Activated CD4-positive, alpha-beta memory T cell treated with anti-CD3 and anti-CD28 coated beads, Interleukin-2, amount 10 ng/mL, durations not matched to agents 7 days and 5 days (primary cell): ENCODE measurements at regions not wholly inside any gene's neighbourhood (a gene's known extent, or its start where the extent isn't known, plus 50 kb on each side); places are given as distances from the start of the nearest gene placed in this dataset.

Source experiments
- CTCF ChIA-PET: fragments of 350-600 bp; sonication (Branson Sonifier 250); formaldehyde crosslinking; loops from one replicate; lab custom pipeline; 2021; ENCODE audit warnings: antibody characterized with exemption, inconsistent platforms; lab: Charles Lee
- POLR2A ChIA-PET: fragments of 350-600 bp; sonication (Branson Sonifier 250); formaldehyde crosslinking; loops from one replicate; lab custom pipeline; 2021; ENCODE audit warnings: antibody characterized with exemption; lab: Charles Lee
- DNase-seq: peaks from one replicate; pipeline ENCODE4 v3.0.0-alpha.2; 2020
- H3K27ac Mint-ChIP-seq: one replicate; pipeline ENCODE4 v1.8.0; 2021; ENCODE audit warnings: mild to moderate bottlenecking, mixed read lengths
- H3K27me3 Mint-ChIP-seq: one replicate; pipeline ENCODE4 v1.8.0; 2021; ENCODE audit warnings: mixed read lengths
- H3K36me3 Mint-ChIP-seq: one replicate; pipeline ENCODE4 v1.8.0; 2021; ENCODE audit warnings: low read depth, mixed read lengths
- H3K4me1 Mint-ChIP-seq: one replicate; pipeline ENCODE4 v1.8.0; 2021; ENCODE audit warnings: mixed read lengths
- H3K4me3 Mint-ChIP-seq: one replicate; pipeline ENCODE4 v1.8.0; 2021; ENCODE audit warnings: mild to moderate bottlenecking, mixed read lengths
- H3K9me3 Mint-ChIP-seq: one replicate; pipeline ENCODE4 v1.8.0; 2021; ENCODE audit warnings: mixed read lengths

GRCh38 chr2:53417385-53417784 lies 350.2 kb upstream of the CHAC2 start:
- POLR2A ChIA-PET: no interaction called here

GRCh38 chr2:53407363-53408080 lies 360.1 kb upstream of the CHAC2 start:
- Mint-ChIP-seq H3K4me1 (peaks cover 2% of the 10 kb centered on the region), H3K27ac (no peak overlapping the region), H3K36me3 (no peaks in the 10 kb centered on the region), H3K4me3 (no peak overlapping the region), H3K9me3 (no peaks in the 10 kb centered on the region), H3K27me3 (no peaks in the 10 kb centered on the region)
- no peak for DNase-seq
- ChIA-PET POLR2A (no interaction called here), CTCF (no interaction called here)

More at GRCh38 chr2:53417385-53417784, 350.2 kb upstream of the CHAC2 start:
- H3K4me1 Mint-ChIP-seq: no peaks in the 10 kb centered on the region
- CTCF ChIA-PET: interaction anchor here (0.7 kb wide), 1 partner anchor 284 kb away, joined by 3 read pairs; no protein-coding TSS in a partner anchor
- no peak for DNase-seq
- no peak overlapping the region for H3K27ac Mint-ChIP-seq
- H3K36me3 Mint-ChIP-seq: no peaks in the 10 kb centered on the region
- no peaks in the 10 kb centered on the region for H3K9me3 Mint-ChIP-seq
- H3K27me3 Mint-ChIP-seq: no peaks in the 10 kb centered on the region
- H3K4me3 Mint-ChIP-seq: no peak overlapping the region

- no peak overlapping the region for H3K4me3 Mint-ChIP-seq
- H3K27ac Mint-ChIP-seq: no peak overlapping the region
- peaks cover 2% of the 10 kb centered on the region for H3K9me3 Mint-ChIP-seq
- ChIA-PET POLR2A (no interaction called here), CTCF (no interaction called here)
- no peaks in the 10 kb centered on the region for H3K36me3 Mint-ChIP-seq
- no peaks in the 10 kb centered on the region for H3K27me3 Mint-ChIP-seq
- no peak for DNase-seq
- H3K4me1 Mint-ChIP-seq: peaks cover 2% of the 10 kb centered on the region
Observed at GRCh38 chr2:53403792-53404413, 363.7 kb upstream of the CHAC2 start.

- POLR2A ChIA-PET: no interaction called here
- H3K36me3 Mint-ChIP-seq: no peaks in the 10 kb centered on the region
- H3K9me3 Mint-ChIP-seq: peaks cover 2% of the 10 kb centered on the region
- H3K4me3 Mint-ChIP-seq: no peak overlapping the region
- H3K27me3 Mint-ChIP-seq: no peaks in the 10 kb centered on the region
- CTCF ChIA-PET: no interaction called here
- no peak for DNase-seq
- no peak overlapping the region for H3K27ac Mint-ChIP-seq
- H3K4me1 Mint-ChIP-seq: no peaks in the 10 kb centered on the region
Observed at GRCh38 chr2:53397085-53397484, 370.5 kb upstream of the CHAC2 start.

GRCh38 chr2:53381271-53381670 lies 386.3 kb upstream of the CHAC2 start:
- POLR2A ChIA-PET: no interaction called here
- Mint-ChIP-seq H3K4me1 (no peaks in the 10 kb centered on the region), H3K36me3 (no peaks in the 10 kb centered on the region), H3K9me3 (no peaks in the 10 kb centered on the region), H3K27me3 (no peaks in the 10 kb centered on the region), H3K4me3 (no peak overlapping the region), H3K27ac (no peak overlapping the region)
- CTCF ChIA-PET: no interaction called here
- no peak for DNase-seq

GRCh38 chr2:53379547-53379946 lies 388.1 kb upstream of the CHAC2 start:
- Mint-ChIP-seq H3K27ac (no peak overlapping the region), H3K4me3 (no peak overlapping the region), H3K9me3 (no peaks in the 10 kb centered on the region), H3K27me3 (no peaks in the 10 kb centered on the region), H3K36me3 (no peaks in the 10 kb centered on the region), H3K4me1 (no peaks in the 10 kb centered on the region)
- DNase-seq: no peak
- POLR2A ChIA-PET: no interaction called here
- CTCF ChIA-PET: no interaction called here

GRCh38 chr2:53378791-53379190 lies 388.8 kb upstream of the CHAC2 start:
- ChIA-PET CTCF (no interaction called here), POLR2A (no interaction called here)
- DNase-seq: no peak
- H3K4me1 Mint-ChIP-seq: no peaks in the 10 kb centered on the region
- no peak overlapping the region for H3K4me3 Mint-ChIP-seq
- H3K27ac Mint-ChIP-seq: no peak overlapping the region
- no peaks in the 10 kb centered on the region for H3K27me3 Mint-ChIP-seq
- H3K36me3 Mint-ChIP-seq: no peaks in the 10 kb centered on the region
- H3K9me3 Mint-ChIP-seq: no peaks in the 10 kb centered on the region

- Mint-ChIP-seq H3K4me1 (no peaks in the 10 kb centered on the region), H3K9me3 (no peaks in the 10 kb centered on the region), H3K27ac (no peak overlapping the region), H3K4me3 (no peak overlapping the region), H3K36me3 (no peaks in the 10 kb centered on the region), H3K27me3 (no peaks in the 10 kb centered on the region)
- ChIA-PET CTCF (no interaction called here), POLR2A (no interaction called here)
- DNase-seq: no peak
Observed at GRCh38 chr2:53373126-53373525, 394.5 kb upstream of the CHAC2 start.

GRCh38 chr2:53366543-53366942 lies 401.1 kb upstream of the CHAC2 start:
- Mint-ChIP-seq H3K36me3 (no peaks in the 10 kb centered on the region), H3K4me3 (no peak overlapping the region), H3K4me1 (no peaks in the 10 kb centered on the region), H3K27ac (no peak overlapping the region), H3K9me3 (no peaks in the 10 kb centered on the region), H3K27me3 (no peaks in the 10 kb centered on the region)
- DNase-seq: no peak
- POLR2A ChIA-PET: no interaction called here
- CTCF ChIA-PET: no interaction called here

- Mint-ChIP-seq H3K4me1 (no peaks in the 10 kb centered on the region), H3K27me3 (no peaks in the 10 kb centered on the region), H3K27ac (no peak overlapping the region), H3K36me3 (no peaks in the 10 kb centered on the region), H3K9me3 (no peaks in the 10 kb centered on the region), H3K4me3 (no peak overlapping the region)
- ChIA-PET POLR2A (no interaction called here), CTCF (no interaction called here)
- DNase-seq: no peak
Observed at GRCh38 chr2:53362934-53363333, 404.7 kb upstream of the CHAC2 start.

- DNase-seq: no peak
- H3K27me3 Mint-ChIP-seq: no peaks in the 10 kb centered on the region
- CTCF ChIA-PET: no interaction called here
- H3K36me3 Mint-ChIP-seq: no peaks in the 10 kb centered on the region
- peaks cover 7% of the 10 kb centered on the region for H3K9me3 Mint-ChIP-seq
- H3K27ac Mint-ChIP-seq: no peak overlapping the region
- POLR2A ChIA-PET: no interaction called here
- H3K4me1 Mint-ChIP-seq: no peaks in the 10 kb centered on the region
- no peak overlapping the region for H3K4me3 Mint-ChIP-seq
Observed at GRCh38 chr2:53356291-53356905, 411.2 kb upstream of the CHAC2 start.

- ChIA-PET POLR2A (no interaction called here), CTCF (no interaction called here)
- Mint-ChIP-seq H3K9me3 (peaks cover 7% of the 10 kb centered on the region), H3K4me3 (no peak overlapping the region), H3K4me1 (no peaks in the 10 kb centered on the region), H3K27me3 (no peaks in the 10 kb centered on the region), H3K27ac (no peak overlapping the region), H3K36me3 (no peaks in the 10 kb centered on the region)
- DNase-seq: no peak
Observed at GRCh38 chr2:53353135-53354114, 414.2 kb upstream of the CHAC2 start.

GRCh38 chr2:53347269-53347668 lies 420.3 kb upstream of the CHAC2 start:
- no peak overlapping the region for H3K4me3 Mint-ChIP-seq
- H3K27me3 Mint-ChIP-seq: no peaks in the 10 kb centered on the region
- no peak overlapping the region for H3K27ac Mint-ChIP-seq
- no peaks in the 10 kb centered on the region for H3K9me3 Mint-ChIP-seq
- DNase-seq: no peak
- POLR2A ChIA-PET: no interaction called here
- CTCF ChIA-PET: no interaction called here
- H3K36me3 Mint-ChIP-seq: no peaks in the 10 kb centered on the region
- H3K4me1 Mint-ChIP-seq: no peaks in the 10 kb centered on the region
